GM21717 (cell line): ENCODE measurements at regions not wholly inside any gene's neighbourhood (a gene's known extent, or its start where the extent isn't known, plus 50 kb on each side); places are given as distances from the start of the nearest gene placed in this dataset.

Experiments used
- ATAC-seq: cut with Tn5 transposase; IDR thresholded peaks from one replicate; pipeline ENCODE4 v1.9.1; 2021; ENCODE audit warnings: mild to moderate bottlenecking, moderate library complexity; ENCODE audit not compliant: unreplicated experiment

DNA sequence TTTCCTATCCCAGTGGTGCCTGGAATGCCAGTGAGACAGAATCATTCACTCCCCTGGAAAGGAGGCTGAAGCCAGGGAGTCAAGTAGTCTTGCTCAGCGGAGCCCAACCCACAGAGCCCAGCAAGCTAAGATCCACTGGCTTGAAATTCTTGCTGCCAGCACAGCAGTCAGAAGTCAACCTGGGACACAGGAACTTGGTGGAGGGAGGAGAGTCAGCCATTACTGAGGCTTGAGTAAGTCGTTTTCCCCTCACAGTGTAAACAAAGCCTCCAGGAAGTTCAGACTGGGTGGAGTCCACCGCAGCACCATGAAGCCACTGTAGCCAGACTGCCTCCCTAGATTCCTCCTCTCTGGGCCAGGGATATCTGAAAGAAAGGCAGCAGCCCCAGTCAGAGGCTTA is 283.2 kb upstream of the CPEB2 start:
- no peak for ATAC-seq

GRCh38 chr4:14726441-14726840 is 275.8 kb upstream of the CPEB2 start:
- ATAC-seq: no peak

GRCh38 chr4:14726877-14727361 is 275.4 kb upstream of the CPEB2 start:
- ATAC-seq: no peak

DNA sequence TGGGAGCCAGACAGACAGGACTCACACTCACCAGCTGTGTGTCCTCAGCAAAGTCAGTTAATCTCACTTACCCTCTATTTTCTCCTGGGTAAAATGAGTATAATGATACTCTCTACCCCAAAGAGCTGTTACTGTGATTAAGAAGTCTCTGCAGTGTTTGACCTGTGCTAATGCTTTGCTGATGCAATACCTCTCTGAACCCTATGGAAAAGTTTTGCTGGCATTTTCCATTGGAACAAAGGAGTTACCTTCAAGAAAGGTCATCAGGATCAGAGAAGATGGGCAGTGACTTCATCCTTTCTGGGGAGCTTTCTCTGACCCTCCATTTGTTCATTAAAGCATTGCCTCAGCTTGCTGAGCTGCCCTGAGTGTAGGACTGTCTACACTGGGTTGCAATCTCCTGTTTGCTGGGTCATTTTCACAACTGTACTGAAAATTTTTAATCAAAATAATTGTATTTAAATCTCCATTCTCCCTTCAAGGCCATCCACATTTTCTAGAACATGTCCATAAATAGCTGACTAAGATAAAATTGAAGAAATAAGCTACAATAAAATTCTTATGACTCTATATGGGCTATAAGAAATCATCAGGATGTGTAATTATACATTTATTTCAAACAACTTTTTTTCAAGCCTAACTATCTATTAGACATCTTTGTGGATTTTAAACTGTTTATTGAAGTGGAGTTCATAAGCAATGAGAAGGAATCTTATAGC is 272.8 kb upstream of the CPEB2 start:
- ATAC-seq: no peak

DNA sequence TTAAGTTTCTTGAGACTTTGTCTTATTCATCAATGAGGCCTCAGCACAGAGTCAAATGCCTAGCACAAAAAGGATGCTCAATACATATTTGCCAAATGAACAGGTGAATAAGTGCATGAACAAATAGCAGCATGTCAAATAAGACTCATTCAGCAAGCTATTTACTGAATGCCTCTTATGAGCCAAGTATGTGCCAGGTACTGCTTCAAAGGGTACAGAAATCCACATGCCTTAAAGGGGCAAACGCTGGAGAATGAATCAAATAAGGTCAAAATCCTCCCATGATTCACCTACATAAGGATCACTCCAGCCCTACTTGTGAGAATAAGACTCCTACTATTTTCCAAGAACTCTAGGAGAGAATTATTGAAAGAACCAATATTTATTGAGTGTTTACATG is 260.2 kb upstream of the CPEB2 start:
- no peak for ATAC-seq

GRCh38 chr4:14743172-14743571 is 259.1 kb upstream of the CPEB2 start:
- ATAC-seq: no peak

- ATAC-seq: no peak
Observed at GRCh38 chr4:14743601-14744000, 258.7 kb upstream of the CPEB2 start.

DNA sequence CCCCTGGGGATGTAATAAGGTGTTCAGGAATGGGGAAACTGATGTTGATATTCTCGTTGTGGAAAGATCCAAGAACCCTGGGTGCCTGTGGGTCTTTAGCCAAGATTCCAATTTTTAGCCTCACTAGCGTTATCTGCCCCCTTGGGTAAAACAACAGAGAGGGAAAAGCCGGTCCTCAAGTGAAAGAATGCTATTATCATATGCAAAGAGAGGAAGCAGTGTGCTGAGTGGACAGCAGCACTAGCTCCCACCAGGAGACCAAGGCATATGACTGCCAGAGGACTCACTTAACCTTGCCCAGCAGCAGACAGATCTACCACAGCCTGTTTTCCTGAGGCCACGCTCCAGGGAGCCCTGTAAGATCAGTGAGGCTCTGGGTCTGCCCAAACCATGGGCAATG is 257.9 kb upstream of the CPEB2 start:
- no peak for ATAC-seq

DNA sequence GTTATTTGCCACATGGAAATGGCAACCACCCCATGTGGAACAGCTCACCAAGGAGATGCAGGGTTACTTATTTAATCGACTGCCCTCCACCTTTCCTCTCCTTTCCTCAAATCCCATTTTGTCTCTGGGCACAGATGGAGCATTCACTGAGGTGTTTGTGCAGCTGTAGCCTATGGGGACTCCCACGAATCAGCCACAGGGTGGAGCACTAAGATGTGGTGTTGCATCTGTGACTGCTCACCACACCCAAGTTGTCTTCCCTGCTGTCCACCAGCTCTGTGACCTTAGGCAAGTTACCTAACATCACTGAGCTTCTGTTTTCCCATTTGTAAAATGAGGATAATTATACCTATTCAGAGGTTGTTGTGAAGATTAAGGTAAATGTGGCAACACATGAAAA is 252.4 kb upstream of the CPEB2 start:
- ATAC-seq: no peak

GRCh38 chr4:14752341-14753046 is 249.8 kb upstream of the CPEB2 start:
- no peak for ATAC-seq

GRCh38 chr4:14767142-14767541 is 235.1 kb upstream of the CPEB2 start:
- ATAC-seq: no peak

GRCh38 chr4:14768449-14768848 is 233.8 kb upstream of the CPEB2 start:
- ATAC-seq: no peak

DNA sequence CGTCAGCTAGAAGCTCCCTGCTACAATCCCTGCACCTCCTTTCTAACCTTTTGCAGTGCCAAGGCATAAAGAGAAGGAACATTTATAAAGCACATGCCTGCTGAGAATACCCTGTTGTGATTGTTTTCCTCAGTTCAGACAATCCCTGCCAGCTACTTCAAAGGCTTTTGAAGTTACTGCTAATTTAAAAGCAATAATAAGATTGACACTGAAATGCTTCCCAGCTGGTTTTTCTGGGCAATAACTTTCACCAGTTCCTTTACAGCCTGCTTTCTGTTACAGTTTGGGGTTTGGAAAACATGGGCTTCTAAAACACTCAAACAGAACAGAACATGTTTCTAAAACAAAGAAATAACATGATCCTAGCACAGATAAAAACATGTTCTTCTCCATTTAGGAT is 232.3 kb upstream of the CPEB2 start:
- no peak for ATAC-seq

DNA sequence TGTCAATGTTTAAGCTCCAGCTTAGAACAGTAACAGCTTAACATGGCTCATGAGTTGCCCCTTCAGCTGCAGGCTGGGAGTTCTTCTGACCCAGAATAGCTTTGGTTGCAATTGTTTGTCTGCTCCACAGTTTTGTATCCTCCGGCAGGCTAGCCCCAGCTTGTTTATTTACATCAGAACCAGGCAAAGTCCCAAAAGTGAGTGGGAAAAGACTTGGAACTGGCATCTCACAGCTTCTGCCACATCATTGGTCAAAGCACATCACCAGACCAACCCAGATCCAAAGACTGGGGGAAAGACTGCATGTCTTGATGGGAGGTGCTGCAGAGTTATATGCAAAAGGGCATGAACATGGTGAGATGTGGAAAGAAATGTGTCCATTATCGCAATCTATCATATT is 231.2 kb upstream of the CPEB2 start:
- no peak for ATAC-seq

- ATAC-seq: no peak
Observed at GRCh38 chr4:14771504-14772175, 230.6 kb upstream of the CPEB2 start.

DNA sequence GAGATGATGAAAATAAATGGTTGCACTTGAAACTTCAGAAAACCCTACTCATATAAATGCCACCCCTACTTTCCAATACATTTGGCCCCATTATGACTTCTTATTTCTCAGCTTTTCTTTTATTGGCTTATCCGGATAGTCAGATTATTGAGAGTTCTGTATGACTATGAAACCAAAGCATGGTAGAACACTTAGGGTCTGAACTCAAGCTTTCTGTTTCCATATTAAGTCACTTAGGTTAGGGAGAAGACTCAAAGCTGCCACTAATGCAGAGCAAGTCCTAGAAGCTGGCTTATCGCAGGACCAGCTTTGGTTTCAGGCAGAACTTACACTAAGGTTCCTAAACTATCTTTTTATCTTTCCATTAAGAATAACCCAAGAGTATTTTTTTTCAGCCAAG is 229.9 kb upstream of the CPEB2 start:
- no peak for ATAC-seq

- ATAC-seq: peak; percentile 98
Observed at GRCh38 chr4:14783011-14783877, 219.0 kb upstream of the CPEB2 start.

DNA sequence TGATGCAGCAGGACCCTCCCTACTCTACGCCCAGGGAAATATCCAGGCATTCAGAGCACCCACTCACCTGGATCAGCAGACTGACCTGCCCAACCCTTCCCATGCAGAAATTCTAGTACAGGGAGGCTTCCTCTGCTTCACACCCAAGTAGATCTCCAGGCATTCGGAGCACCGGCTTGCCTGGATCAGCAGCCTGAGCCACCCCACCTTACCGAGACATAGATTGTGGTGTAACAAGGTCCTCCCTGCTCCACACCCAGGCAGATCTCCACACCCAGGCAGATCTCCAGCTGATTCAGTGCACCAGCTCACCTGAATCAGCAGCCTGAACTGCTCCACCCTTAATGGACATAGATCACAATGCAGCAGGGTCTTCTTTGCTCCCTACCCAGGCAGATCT is 215.1 kb upstream of the CPEB2 start:
- ATAC-seq: no peak

- ATAC-seq: no peak
Observed at GRCh38 chr4:14787894-14788293, 214.4 kb upstream of the CPEB2 start.

GRCh38 chr4:14790494-14790893 is 211.8 kb upstream of the CPEB2 start:
- peak; percentile 65 for ATAC-seq

GRCh38 chr4:14792702-14793227 is 209.5 kb upstream of the CPEB2 start:
- no peak for ATAC-seq
